NCI-H748 (cell line): ENCODE measurements at regions not wholly inside any gene's neighbourhood (a gene's known extent, or its start where the extent isn't known, plus 50 kb on each side); places are given as distances from the start of the nearest gene placed in this dataset.
A peak's percentile ranks its signal among the peaks of the same experiment; 100 is the strongest.

Experiments
- DNase-seq: peaks from one replicate; lab custom pipeline; 2025; ENCODE audit not compliant: unreplicated experiment; lab: John Stamatoyannopoulos, UW

DNA sequence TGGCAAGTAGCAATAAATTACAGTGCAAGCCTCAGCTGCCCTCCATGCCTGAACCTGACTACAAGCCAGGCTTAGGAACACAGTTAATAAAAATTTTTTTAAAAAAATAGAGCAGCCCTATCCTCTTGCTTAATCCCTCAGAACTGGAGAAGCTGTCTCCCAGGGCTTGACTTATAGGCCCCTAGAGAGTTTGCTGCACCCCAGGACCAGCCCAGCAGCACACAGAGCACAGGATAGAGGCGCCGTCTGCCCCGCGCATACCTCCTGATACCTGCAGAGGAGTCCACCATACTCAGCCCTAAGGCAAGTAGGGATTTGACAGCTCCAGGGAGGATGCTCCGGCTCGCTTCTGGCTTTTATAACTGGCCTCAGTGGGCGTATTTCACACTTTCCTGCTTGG, 548.6 kb upstream of the RAB6C start:
- no peak for DNase-seq

DNA sequence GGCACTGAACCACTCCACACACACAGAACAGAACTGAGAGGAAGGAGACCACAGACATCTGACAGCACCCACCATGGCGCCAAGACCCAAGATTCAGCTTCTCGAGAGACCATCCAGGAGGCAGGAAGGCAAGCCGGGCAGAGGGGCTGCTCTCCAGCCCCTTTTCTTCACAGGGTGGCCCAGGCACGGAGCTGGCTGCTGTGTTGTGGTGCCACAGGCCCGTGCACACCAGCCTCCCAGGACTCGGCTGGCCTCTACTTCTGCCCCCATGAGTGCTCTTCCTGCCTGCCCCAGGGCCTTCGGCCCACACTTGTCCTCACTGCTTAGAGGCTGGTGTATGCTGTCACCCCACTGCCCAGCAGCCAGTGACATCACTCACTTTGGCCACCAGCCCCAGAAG, 547.6 kb upstream of the RAB6C start:
- no peak for DNase-seq

DNA sequence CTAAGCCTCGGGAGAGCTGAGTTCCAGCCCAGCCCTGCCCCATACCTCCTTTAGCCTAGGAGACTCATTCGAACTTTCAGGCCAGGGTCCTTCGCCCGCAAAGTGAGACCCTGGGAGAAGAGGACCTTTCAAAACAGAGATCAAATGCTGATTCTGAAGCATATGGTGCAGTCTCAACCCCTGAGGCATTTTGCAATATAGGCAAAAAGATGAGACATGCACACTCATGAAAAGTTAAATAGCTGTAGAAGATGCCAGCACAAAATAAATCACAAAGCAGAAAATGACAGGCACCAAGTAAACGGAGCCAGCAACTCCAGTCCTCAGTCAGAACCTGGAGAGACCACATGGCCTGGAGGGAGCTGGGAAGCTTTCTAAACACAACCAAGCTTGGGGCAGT, 542.7 kb upstream of the RAB6C start:
- DNase-seq: no peak

DNA sequence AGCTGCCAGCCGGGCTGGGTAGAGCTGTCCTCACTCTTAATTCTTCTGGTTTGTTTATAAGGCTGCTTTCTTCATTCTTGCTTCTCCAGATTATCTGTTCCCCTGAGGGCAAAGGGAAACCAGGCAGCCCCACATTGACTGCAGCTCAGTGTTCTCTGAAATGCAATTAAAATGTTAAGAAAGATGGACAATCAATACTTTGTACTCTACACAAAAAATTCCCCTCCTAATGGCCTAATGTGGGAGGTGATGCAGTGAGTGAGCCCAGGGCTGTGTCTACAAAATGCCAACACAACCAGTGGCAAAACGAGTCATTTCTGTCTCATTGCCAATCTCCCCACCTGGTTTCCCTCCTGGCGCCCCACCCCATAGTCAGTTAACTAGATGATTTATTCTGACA, 541.7 kb upstream of the RAB6C start:
- no peak for DNase-seq

DNA sequence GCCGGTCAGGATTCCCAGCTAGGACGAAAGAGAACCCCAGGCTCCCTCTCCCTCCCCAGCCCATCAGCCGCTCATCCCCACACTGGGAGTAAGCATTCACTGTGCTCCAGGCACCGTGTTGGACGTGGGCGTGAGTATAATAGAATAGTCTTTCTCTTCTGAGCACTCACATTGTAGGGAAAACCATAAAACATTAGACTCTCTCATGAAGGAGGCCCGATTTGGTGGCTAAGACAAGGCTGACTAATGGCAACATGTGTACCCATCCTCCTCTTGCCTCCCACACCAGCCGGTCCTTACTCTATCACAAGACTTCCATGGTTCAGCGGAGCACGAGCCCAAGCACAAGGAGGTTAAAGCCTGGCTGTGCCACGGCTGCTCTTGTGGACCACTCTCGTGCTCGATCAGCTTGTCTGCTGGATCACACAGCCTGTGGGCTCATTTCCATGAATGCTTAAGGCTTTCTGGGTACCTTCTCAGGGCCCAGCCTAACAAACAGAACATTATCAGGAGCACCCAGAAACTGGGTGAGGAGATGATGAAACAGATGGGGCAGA, 540.9 kb upstream of the RAB6C start:
- no peak for DNase-seq

DNA sequence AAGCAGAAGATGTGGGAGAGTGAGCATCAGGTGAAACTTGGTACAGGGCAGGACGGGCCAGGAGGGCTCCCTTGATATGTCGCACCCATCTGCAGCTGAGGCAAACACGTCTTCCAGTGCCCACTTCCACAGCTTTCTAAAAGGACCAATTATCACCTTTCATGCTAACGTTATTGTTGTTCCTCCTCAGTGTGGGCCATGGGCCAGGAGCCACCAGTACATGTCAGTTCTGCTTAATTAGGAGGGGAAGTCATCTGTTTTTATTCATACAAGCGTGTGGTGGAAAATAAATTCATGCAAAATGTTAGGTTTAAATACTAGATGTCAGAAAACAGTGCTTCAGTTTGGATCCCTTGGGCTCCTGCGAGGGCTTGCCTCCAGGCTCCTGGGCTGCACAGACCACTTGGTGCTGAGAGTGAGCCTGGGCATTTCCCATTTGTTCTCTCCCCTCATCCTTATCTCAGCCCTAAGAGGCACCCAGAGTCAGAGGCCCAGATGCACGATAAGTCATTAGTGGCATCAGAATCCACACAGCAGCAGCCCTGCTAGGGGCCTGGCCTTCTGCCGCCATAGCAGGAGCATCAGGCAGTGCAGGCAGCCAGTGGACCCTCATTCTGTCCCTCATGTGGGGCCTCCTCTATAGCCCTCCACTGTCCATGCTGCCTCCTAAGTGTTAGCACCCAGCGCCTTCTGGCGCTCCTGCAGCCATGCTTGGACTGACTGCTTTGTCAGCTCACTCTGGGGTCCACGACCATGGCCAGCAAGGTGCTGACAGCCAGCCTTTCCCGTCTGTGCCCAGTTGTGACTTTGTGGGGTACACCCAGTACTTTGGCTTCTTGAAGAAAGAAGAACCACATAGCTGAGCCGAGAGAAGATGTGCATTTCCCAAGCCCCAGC, 539.8 kb upstream of the RAB6C start:
- DNase-seq: no peak

DNA sequence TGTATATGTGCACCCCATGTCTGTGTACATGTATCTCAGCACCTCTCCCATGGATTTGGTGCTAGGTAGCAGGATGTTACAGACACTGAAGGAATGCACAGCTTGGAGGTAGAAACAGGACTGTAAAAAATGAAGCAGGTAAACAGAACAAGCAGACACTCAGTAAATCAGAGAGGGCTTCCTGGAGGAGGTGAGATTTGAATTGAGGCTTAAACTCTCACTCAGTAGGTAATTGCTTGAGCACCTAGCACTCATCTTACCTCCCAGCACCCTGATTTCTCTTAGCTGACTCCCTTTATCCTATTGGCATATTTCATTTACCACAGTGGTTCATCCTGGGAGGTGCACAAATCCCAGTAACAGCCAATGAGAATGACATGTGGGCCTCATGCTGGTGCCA, 537.9 kb upstream of the RAB6C start:
- DNase-seq: no peak

DNA sequence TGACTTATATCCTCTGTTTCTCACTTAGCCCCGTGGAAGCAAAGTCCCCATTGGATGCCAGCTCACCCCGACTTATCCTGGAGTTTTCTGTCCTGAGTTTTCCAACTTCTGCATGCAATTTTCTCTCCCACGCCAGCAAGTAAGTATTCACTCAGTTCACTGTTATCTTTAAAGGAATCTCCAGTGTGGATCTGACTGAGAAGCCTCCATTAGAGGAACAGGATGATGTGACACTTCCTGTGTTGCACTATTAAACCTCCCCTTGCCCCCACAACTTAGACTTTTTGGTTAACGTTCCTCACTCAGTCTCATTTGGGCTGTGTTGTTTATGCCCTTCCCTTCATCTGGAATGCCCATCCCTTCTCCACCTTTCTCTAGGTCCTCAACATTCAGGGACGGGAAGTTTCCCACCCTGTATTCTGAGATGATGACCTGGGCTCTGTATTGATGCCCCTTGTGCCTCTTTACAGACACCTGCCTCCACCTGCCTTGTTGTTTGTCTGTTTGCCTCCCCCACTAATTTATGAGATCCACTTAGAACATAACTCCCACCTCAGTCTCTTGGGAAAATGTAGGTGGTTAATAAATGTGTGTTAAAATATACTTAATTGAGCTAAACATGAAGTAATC, 536.1 kb upstream of the RAB6C start:
- DNase-seq: peak; percentile 18

DNA sequence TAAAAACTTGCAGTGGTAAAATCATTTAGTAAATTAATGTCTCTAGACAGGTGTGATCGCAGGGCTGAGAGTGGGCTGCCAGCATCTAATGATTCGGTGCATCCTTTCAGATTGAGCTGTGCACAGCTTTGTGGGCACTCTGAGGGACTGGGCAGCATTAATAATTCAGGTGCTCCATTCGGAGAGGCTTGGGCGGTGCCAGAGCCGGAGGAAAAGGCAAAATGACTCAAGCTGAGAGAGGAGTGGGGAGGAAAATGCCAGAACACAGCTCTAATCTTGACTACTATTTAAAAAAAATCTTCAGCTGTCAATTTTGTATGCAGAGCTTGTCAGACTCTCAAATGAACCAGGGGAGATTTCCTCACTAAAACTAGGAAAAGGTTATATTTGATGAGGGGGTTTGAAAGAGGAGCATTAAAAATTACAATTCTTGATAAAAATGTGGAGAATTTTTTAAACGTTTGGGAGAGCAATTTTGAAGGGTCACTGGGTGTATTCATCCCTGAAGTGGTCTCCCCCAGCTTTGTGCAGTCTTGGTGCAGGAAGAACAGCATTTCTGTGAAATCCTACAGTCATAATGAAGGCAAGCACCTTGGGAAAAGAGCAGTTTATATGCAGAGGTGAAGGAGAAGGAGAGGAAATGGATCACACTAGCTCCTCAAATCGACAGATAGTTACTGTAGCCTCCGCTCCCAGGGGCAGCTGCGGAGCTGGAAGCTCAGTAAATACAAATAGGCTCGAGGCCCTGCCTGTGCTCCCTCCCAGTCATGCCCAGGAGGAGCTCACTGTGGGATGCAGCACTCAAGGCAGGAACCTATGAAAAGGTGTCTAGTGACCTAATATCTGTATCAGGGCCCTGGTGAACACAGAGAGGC, 535.4 kb upstream of the RAB6C start:
- no peak for DNase-seq

DNA sequence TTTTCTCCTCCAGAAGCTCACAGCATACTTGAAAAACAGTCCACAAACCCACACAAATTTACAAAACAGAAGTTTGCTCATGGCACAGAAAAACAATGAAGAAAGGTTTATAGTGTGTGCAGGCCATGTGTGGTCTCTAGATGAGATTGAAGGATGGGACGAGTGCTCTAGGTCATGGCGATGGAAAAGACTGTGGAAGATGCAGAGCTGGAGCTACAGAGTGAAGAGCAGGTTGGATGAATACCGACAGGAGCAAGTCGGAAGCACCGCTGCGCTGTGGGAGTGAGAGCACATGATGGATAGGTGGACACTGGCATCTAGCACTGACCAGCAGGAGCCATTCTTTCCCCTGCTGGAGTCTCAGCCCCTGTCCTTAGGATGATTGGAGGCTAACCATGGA, 534.7 kb upstream of the RAB6C start:
- DNase-seq: no peak

DNA sequence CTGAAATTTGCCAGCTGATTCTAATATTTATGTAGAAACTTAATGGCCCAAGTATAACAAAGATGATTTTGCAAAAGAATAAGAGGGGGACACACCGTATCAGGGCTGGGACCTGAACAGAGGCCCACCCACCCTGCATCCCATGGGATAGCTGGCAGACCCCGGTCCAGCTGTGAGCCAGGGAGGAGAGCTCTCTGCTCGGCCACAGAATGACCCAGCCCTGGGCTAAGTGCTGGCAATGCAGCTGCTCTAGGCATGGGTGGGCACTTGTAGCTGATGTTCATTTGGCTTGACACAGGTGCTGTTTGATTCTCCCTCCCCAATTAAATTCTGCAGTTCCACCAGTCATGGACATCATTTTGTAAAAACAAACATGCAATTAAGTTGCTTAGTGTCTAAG, 522.8 kb upstream of the RAB6C start:
- peak; percentile 8 for DNase-seq

DNA sequence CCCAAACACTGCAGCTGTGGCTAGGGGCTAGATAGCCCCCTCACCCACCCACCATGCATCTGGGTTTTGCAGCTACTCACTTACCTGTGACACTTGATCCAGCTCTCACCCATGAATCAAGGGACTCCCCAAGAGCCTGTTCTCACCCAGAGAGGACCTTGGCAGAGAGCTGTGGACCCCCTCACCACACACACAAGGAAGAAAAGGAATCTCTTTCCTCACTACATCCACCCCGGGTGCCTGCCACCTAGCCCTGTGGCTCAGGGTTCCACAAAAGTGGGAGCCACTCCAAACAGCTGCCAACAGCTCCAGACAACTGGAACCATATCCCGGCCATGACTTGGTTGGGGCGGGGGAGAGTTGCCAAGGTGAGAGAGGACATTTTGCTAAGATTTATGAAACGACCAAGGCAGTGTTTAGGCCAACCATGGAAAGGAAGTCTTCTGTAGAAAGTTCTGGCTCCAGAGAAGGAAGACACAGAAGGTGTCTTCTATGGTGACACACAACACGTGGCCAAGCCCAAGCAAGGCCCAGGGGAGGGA, 522.1 kb upstream of the RAB6C start:
- DNase-seq: no peak

DNA sequence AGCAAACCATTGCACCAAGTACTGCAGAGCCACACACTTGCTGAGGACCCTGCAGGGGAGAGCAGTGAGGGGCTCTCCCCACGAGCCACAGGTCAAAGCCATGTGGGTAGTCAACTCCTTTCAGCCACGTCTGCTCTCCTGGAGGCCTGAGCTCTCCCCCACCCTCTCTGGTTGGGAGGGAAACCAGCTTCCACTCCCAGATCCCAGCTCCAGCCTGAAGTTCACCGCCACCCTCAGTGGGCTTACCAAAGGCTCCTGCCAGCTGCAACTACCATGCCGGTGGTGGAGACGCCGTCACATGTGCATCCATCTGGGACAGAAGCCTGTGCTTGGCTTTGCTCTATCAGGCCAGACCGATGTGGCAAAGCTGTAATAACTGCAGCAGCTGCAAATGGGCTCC, 521.5 kb upstream of the RAB6C start:
- no peak for DNase-seq

DNA sequence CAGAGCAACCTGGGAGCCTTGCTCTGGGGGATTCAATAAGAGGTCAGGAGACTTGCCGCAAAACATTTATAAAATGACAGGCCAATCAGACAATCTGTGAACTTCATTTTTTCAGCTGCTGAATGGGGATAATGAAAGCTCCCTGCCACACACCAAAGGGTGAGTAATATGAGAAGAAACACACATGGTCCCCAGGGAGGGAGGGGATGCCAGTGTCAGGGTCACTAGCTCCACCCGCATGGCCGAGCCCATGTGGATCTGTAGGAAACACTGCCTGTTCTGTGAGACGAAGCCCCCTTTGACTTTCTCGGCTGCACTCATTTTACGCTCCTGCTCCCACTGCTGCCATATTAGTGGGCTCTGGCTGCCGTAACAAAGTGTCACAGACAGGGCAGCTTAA, 521.0 kb upstream of the RAB6C start:
- no peak for DNase-seq

DNA sequence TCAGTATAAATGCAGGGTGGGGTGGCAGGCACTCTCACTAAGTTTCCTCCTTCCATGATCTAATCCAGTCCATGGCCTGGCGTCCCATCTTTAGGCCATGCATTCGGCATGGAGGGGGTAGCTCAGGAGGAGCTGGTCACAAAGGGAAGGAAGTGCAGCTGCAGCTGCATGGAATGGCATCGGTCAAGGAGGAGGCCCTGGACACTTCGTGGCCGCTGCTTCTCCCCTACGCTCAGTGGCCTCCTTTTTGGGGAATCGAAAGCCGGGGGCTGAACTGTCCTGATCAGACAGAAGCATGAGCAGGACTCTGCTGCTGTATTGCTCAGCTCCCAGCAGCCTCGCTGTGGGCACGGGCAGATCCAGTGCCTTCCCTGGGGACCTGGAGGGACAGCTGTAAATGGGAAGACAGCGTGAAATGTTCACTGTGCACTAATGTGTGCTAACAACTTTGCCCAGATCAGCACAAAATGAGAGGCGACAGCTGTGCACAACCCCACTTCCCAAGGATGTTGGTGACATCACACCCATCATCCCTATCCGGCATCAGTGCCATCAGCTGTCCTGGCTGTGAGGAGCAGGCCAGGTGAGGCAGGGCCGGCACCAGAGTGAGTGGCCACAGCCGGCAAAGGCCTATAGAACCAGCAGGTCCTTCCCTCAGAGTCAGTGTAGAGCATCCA, 520.1 kb upstream of the RAB6C start:
- no peak for DNase-seq

DNA sequence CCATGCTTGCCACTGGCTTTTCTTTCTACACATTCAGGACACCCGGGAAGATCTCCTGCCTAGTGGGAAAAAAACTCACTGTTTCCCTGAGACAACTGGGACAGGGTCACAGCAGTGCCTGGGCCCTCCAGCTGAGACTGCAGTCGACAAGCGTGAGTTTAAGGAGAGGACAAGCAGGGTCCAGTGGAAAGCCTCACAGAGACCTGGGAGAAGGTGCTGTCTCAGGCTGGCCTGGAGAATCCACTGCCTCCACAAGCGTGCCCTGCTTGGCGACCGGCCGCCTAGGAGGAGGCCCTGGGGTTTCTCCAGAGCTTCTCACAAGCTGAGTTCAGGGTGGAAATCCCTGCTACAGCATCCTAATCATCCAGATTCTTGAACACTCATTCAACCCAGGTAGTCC, 519.6 kb upstream of the RAB6C start:
- DNase-seq: no peak

DNA sequence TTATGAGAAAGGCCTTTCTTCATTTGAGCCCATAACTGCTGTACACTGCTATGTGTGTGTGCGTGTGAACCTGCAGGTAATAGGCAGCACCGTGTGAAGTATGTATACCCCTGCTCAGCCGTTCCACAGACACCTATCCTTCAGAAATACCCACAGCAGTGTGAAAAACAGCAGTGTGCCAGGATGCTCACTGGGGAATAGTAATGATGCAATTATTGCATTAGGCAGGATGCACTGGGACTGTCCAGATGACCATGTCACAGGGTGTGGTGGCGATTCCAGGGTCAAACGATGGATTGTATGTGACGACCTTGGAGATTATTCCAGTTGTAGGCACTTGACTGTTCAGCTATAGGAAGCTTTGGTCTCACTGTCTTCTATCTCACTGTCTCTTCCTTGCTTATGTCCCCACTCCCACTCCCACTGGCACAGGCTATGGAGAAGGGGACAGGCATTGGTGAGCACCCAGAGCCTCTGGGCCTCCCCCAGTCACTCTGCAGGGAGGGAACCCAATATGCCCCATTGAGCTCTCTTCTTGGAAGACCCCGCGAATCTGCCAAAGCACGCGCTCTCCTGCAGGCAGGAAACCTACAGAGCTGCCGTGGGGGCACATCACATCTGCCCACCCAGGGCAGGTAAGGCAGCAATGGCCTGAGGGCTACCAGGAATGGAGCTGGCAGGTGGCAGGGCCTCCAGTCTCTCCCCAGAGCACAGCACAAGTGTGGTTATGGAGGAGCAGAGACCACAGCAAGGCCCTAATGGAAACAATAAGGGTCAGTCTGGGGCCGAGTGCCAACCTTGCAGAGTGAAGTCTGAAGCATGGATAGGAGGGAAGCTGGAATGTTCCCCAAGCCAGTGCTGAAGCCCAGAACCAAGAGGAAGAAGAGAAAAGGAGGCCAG, 518.9 kb upstream of the RAB6C start:
- no peak for DNase-seq

DNA sequence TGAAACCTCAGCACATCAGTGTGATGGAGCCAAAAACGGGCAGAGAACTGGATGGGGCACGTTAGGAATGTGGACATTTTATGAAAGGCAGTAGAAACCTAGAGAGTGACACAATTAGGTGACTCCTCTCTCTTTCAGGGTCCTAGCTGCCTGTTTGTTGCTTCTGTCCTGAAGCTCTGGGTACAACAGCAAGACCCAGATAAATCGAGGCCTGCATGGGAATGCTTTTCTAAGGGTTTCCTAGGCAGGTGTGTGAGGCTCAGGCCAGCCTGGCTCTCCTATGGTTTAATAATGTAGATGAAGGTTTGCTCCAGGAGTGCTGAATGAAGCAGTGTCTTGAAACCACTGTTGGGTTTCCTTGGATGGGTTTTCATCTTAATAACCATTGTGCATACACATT, 517.1 kb upstream of the RAB6C start:
- no peak for DNase-seq

DNA sequence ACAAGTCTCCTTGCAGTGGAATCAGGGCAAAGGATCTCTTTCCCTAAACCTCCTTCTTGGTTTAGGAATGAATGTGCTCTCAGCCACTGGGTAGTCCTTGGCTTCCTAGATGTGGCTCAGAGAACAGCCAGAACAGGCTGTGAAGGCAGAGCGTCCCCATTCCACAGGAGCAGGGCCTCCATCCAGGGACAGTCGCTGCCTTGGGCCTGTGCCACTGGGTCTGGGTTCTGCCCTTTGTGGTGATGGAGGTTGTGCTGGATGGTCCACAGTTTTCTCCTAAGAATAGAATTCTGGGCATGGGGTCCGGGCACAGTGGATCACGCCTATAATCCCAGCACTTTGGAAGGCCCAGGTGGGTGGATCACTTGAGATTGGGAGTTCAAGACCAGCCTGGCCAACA, 516.5 kb upstream of the RAB6C start:
- no peak for DNase-seq

DNA sequence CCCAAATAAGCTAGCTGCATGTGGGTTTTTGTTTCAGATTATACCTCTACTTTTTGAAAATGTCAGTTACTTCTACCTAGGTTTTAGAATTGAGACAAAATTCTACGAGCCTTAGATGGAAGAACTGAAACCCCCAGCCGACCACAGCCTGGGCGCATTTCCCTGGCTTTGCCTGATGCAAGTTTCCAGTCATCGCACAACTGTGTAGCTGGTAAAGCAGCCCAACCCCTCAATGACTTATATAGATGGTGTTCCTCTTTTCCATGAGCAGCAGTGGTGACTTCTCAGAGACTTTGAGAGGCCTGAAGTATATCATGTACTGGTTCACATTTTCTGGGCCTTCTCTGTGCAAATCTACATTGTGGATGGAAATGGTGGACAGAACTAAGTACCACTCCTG, 515.4 kb upstream of the RAB6C start:
- no peak for DNase-seq
